Femur (tissue), 1 donor: ENCODE measurements at regions not wholly inside any gene's neighbourhood (a gene's known extent, or its start where the extent isn't known, plus 50 kb on each side); places are given as distances from the start of the nearest gene placed in this dataset.
"Not testable (repeated sequence)": the region's sequence is repeated elsewhere in the genome, so short reads cannot be mapped to it uniquely, and the experiment has no call there.

Source experiments
- DNase-seq: peaks from one replicate; pipeline ENCODE4 v3.0.0-alpha.2; 2017

GRCh38 chr14:84273181-84273580 is 1256.8 kb upstream of the FLRT2 start:
- no peak for DNase-seq

DNA sequence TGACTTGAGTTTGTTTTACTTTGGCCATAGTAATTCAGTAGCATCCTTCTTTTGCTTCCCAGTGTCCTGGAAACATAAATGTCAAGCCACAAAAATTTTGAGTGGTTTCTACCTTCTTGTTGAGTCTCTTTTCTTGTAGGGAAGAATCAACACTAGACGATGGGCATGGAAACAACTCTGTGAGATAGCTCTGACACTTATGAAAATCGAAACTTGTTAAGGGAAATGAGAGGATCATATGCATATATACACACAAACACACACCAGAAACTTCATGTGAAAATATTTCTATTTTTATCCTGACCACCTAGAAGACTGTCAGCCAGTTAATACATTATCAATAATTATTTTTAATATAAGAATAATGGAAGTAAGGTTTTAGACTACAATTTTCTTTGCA is 1247.3 kb upstream of the FLRT2 start:
- DNase-seq: no peak

DNA sequence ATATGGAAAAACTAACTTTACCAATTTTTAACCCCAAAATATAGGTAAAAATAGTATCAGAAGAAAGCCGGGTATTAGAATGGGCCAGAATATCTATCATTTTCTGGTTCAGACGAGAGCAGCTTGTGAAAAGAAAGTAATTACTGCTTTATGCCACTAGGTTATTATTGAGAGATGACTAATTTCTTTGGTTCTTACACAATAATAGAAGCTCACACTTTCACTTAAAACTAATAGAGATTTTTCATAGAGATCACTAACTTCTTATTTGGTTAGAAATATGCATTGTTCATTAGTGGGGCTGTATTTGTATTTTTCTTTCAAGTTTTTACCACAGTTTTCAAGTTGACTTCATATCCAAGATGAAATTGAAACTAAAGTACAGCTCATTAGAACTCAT is 1241.2 kb upstream of the FLRT2 start:
- DNase-seq: no peak

DNA sequence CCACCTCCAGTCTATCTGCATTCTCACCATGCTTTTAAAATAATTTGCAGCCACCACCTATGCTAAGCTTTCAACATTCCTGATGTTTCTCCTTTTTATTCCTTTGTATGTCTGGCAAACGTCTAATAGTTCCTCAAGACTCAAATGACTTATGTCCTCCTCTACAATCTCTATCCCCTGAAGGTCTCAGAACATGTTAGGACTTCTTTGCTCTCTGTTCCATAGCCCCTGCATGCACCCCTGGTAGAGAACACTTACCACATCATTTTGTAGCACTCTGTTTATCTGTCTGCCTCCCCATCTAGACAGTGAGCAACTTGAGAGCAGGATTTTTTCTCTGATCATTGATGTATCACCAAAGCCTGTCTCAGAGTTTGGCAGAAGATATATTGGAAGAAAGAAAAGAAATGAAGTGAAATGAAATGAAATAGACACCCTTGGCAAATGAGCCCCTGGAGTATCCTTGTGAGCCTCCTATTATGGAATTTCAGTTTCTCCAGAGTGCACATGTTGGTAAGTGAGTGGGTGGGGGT is 1231.2 kb upstream of the FLRT2 start:
- DNase-seq: no peak

DNA sequence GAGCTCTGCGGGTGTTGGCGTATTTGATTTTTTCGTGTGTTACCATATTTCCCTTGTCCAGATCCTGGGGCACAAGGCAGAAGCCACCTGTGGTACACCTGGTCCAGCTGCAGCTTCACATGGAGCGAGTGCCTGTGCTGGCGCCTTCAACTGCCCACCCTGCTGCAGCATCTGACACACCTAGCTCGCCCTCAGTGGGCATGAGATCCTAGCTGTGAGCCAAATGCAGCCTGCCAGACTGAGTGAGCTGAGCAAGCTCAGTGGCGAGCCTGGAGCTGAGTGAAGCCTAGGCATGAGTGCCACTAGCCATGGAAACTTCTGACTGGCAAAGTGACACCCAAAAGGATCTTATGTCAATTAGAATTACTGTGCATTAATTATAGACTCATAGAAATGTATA is 1226.8 kb upstream of the FLRT2 start:
- DNase-seq: no peak

DNA sequence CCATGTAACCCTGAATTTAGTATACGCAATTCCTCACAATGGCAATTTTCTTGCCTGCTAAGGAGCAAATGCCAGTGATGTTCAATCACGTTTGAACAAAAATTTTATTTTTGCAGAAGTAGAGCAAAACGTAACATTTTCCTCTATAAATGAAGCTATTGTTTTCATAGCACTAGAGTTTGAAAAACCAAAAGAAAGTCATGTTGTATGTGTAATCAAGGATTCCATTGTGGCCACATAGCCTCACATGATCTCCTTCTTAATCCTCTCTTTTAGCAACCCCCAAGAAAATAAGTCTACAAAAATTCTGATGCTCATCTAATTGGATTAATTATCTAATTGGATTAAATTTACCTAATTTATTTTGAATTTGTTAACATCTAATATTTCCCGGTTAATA is 1217.4 kb upstream of the FLRT2 start:
- no peak for DNase-seq

DNA sequence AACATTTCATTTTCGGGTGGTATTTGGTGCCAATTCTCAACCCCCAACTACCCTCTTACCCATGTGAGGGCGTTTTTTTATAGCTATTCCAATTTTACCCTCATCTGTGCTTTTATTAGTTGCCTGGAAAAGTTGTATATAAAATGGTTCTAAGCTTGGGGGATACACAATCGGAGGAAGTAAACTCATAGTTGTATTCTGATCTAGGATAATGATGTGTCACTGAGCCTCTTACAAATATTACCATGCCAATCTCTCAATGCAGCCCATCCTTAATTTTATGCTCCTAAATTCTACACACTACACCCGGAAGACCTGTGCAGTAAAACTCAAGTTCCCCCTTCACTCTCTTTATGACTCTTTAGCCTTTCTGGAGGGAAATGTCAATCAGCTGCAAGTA is 1206.5 kb upstream of the FLRT2 start:
- no peak for DNase-seq

DNA sequence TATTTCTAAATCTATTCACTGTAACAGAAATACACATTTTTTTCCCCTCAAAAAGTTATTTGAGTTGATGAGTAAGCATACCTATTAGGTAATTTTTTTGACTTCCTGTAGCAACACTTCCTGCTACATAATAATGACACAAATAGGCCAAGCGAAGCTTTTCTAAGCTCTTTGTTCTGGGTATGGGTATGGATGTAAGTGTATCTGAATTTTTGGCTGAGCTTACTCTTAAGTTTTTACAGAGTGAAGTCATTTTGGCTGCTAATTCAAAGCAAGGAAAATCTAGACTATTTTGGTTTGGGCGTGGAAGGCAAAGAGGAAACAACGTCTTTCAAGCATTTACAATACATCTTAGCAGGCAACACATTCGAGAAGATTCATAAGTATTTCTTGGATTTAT is 1206.0 kb upstream of the FLRT2 start:
- no peak for DNase-seq

- no peak for DNase-seq
Measured at GRCh38 chr14:84336433-84336832, 1193.5 kb upstream of the FLRT2 start.

DNA sequence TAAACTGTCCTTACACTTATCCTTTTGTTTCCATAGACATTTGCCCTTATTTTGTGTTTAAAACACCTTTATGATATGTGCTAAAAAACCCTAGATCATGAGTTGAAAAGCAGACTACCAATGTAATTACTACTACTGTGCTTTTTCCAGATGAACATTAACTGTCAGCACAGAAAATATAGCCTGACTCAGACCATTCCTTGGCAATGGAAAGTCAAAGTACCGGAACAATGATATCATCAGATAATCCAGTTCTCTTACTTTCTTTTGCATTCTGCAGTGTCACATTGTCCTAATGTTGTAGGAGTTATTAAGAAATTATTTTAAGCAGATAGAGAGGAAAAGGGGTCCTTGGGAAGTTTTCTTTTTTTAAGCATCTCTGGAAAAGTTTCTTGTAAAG is 1189.0 kb upstream of the FLRT2 start:
- DNase-seq: no peak

- not testable (repeated sequence) for DNase-seq
Measured at GRCh38 chr14:84341867-84342266, 1188.1 kb upstream of the FLRT2 start.

GRCh38 chr14:84343656-84344055 is 1186.3 kb upstream of the FLRT2 start:
- no peak for DNase-seq

- DNase-seq: no peak
Measured at GRCh38 chr14:84351646-84352045, 1178.3 kb upstream of the FLRT2 start.

GRCh38 chr14:84361476-84361875 is 1168.5 kb upstream of the FLRT2 start:
- DNase-seq: no peak

DNA sequence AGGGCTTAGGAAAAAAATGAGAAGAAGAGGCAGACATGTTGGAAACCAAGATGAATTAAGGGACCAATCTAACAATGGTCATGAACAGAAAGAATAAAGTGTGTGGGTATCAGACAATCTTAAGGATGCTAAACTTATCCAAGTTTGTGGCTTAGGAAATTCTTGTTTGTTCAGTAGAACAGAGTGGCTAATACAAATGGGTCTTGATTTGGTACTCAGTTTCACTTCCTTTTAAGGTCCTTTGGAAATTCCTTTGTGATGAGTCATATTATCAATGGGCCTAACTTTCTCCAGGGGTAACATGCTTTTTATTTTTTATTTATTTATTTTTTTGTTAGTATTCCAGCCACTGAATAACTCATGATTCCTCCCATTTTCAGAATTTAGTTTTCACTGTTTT is 1154.7 kb upstream of the FLRT2 start:
- no peak for DNase-seq

DNA sequence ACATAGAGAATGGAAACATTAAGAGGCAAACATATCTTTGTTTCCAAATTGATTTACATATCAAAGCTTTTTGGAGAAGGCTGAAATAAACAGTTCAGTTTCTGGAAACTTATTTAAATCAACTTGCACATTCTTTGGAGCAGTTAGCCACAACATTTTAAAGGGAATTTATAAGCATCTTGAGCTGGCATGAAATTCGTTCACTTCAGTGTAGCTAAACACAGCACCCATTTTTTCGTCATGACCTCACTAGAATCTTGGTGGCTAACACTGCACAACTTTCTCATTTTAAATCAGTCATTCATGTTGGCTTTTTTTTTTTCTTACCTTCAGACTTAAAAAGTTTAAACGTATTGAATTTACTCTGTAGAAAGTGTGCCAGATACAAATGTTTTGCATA is 1139.9 kb upstream of the FLRT2 start:
- no peak for DNase-seq

DNA sequence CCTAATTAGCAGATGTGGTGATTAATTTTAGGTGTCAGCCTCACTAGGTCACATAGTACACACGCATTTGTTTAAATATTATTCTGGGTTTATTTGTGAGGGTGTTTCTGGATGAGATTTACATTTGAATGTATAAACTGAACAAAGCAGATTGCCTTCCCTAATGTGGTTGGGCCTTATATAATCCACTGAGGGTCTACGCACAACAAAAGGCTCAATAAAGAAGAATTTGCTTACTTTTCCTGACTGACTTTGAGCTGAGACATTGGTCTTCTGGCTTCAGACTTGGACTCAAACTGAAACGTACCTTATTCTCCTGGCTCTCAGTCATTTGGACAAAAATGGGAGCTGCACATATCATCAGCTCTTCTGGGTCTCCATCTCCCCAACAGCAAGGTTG is 1132.3 kb upstream of the FLRT2 start:
- DNase-seq: no peak

DNA sequence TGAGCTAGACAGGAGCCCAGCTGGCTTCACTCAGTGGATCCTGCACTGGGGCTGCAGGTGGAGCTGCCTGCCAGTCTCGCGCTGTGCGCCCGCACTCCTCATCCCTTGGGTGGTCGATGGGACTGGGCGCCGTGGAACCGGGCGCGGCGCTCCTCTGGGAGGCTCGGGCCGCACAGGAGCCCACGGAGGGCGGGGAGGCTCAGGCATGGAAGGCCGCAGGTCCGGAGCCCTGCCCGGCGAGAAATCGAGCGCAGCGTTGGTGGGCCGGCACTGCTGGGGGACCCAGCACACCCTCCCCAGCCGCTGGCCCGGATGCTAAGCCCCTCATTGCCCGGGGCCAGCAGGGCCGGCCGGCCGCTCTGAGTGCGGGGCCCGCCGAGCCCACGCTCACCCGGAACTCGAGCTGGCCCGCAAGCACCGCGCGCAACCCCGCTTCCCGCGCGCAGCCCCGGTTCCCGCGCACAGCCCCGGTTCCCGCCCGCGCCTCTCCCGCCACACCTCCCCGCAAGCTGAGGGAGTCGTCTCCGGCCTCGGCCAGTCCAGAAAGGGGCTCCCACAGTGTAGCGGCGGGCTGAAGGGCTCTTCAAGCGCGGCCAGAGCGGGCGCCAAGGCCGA is 1130.5 kb upstream of the FLRT2 start:
- no peak for DNase-seq

DNA sequence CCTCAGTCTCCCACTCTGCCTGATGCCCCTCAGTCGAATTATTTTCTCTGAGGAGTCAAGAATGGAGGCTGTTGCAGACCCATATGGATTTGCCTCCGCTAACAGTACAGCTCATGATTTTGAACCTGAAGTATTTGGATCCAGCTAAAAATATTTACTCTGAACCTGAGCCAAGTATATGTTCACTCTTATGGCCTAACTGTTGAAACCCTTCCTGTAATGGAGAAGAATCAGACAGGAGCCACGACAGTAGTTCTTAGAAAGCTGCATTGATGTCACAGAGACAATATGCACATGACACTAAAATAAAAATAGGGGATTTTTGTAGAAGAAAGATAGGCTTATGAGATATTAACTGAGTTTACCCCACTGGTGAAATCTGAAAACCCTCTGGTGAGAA is 1128.3 kb upstream of the FLRT2 start:
- no peak for DNase-seq

DNA sequence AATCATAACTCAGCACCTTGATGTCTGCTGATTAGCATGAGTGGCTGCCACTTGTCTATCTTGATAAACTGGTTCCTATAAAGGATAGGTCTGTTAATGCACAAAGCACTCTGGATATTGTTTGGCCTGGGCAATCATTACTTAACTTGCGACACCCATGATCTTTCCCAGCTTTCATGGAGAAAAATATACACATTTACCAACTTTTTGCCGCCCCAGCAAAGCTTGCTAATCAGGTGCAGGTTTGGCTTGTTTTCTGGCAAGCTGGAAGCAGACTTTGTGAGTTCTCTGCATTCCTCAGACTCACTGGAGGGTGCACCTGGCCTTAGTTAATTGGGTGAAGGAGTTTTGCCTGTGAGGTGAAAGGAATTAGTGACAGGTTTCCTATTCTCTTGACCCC is 1126.4 kb upstream of the FLRT2 start:
- no peak for DNase-seq

DNA sequence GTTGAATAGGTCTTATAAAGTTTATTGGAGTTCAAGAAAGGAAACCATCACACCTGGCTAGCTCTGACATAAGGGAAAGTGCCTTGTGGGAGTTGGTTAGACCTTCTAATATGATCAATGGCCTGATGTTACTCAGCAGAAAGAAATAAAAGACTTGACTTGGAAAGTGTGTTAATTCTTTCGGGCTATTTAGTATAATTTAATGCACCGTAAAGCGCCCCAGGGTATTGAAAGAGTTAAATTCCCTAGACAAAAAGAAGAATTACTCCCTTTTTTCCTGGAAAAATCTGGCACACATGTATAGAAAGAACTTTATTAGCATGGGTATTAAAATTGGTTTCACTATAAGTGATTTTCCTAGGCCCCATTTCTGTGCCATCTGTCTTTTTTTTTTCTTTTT is 1125.7 kb upstream of the FLRT2 start:
- no peak for DNase-seq

- no peak for DNase-seq
Measured at GRCh38 chr14:84409435-84409834, 1120.5 kb upstream of the FLRT2 start.

DNA sequence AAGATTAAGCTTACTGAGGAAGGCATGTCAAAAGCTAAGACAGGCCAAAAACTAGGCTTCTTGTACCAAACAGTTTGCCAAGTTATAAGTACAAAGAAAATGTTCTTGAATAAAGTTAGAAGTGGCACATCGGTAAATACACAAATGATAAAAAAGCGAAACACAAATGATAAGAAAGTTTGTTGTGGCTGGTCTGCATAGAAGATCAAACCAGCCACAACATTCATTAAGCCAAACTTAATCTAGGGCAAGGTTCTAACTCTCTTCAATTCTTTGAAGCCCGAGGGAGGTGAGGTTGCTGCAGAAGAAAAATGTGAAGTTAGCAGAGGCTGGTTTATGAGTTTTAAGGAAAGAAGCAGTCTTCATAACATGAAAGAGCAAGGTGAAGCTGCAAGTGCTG is 1119.6 kb upstream of the FLRT2 start:
- no peak for DNase-seq

DNA sequence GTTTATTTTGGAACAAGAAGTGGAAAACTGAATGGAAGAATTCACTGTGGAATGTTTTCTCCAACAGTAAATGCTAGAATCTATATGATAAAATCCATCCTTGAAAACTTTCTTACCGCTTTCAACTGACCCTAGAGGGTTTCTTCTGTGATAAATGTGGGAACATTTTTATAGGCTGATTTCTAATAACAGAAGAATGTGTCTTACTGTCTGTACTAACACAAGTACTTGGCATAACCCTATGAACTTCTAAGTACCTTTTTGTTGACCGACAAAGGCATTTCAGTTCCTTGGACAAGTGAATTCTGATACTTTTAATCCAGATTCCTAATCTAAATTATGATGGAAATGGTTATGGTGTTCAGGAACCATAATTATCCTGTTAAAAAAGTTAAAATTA is 1109.7 kb upstream of the FLRT2 start:
- no peak for DNase-seq

DNA sequence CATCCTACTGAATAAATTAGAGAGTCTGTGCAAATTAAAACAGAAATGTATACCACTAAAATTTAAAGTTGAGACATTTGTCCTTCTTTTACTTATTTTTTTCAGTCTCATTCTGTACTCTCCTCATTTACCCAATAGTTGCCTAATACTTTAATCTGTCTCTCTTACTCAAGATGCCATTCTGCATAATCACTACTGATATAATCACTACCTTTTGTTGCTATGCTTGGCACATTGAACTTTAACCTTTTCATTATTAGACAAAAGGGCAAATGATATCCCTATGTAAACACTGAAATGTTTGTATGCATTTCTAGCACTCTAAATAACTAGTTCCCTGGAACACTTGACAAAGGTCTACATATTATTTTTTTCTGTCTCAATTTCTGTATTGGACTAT is 1108.3 kb upstream of the FLRT2 start:
- DNase-seq: no peak

DNA sequence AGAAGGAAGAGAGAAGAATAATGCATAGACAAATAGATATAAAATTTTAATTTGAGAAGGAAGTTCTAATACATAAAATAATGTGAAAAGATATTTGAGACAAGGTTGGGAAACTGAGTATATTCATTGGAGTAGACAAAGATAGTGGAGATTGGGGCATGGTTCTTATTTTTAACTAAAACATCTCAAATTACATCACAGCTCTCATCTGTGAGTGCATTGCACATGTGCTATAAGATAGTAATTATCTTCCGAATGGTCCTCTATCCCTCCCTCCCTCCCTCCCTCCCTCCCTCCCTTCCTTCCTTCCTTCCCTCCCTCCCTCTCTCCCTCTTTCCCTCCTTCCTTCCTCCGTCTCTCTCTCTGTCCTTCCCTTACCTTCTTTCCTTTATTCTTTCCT is 1104.0 kb upstream of the FLRT2 start:
- DNase-seq: no peak
